Inflammatory macrophage treated with lipopolysaccharide for 4 hours (primary cell): ENCODE measurements at regions not wholly inside any gene's neighbourhood (a gene's known extent, or its start where the extent isn't known, plus 50 kb on each side); places are given as distances from the start of the nearest gene placed in this dataset.
"Not testable (repeated sequence)": the region's sequence is repeated elsewhere in the genome, so short reads cannot be mapped to it uniquely, and the experiment has no call there.

Source experiments
- DNase-seq: peaks from one replicate; pipeline ENCODE4 v3.0.0-alpha.2; 2020

DNA sequence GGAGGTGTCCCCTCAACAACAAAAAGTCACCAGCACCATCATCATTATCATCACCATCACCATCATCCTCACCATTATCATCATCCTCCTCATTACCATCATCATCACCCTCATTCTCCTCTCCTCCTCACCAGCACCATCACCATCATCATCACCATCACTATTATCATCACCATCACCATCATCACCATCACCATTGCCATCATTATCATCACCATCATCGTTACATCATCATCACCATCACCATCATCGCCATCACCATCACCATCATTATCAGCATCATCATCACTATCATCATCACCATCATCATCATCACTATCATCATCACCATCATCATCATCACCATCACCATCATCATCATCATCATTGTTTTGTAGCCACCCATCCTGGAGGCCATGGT is 212.6 kb downstream of the MN1 start:
- no peak for DNase-seq

DNA sequence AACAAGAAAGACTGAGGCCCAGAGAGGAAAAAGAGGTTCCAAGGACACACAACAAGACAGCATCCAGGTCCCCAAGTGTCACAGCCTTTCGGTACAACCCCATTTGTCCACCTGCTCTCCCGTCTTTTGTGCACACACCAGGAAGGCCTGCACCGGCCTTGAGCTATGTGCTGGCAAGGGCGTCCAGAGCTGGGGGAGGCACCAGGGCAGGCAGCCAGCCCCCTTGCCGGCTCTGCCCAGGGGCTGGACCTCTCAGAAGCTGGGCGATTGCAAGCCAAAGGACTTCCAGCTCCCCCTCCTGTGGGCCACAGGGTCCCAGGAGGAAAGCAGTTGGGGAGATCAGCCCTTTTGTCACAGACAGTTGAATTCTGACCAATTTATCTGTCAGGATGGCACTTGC is 210.5 kb downstream of the MN1 start:
- DNase-seq, result no peak

DNA sequence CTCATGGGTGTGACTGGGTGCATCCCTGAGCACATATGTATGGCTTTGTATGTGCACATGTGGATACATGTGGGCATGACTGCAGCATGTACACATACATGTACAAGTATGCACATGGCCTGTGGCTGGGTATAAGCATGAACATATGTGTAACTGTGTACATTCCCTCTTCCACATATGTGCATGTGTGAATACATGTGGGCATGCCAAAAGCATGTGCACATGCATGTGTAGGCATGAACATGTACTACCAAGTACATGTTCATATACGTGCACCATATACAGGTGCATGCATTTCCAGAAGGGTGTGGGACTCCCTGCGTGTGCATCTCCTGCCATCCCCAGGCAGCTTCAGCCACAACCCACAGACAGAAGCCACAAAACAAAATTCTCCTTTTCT is 208.2 kb downstream of the MN1 start:
- DNase-seq, result no peak

DNA sequence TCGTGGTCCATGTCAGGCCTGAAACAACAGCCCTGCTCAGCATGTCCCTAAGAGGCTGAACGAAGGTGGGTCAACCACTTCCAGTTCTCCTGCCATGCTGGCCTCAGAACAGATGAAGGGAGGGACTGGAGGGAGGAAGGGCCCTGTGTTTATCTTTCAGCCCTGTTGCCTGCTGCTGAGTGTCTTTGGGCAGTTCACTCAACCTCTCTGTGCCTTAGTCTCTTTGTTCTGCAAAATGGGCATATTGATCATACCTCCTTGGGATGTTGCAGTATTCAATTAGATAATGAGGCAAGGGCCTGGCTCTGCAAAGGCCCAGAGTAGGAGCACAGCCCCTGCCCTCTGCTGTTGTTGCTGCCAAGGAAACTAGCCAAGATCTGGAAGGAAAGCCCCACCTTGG is 207.5 kb downstream of the MN1 start:
- no peak for DNase-seq

DNA sequence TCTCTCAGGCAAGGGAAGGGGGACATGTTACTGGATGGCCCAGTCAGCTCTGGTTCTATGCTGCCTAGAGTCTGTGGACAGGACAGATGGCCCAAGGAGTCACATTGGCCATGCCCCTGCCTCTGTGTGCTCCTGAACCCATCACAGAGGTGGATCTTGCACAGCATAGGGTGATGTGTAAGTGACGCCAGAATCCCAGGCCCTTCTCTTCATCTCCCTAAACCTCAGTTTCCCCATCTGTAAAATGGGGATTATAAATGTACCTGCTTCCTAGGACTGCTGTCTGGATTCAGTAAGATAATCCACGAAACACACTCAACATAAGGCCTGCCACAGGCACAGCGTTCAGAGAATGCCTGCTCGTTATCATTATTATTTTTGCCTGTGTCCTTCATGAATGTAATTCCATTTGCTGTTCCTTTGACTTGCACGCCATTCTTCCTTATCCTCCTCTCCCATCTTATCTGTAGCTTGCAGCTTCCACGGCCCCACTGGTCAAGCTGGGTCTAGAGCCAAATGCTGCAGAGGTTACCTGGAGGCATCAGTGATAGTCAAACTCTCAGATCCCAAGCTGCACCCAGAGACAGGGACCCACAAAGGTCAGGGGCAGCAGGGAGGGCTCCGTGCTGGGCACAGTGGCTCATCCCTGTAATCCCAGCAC is 207.0 kb downstream of the MN1 start:
- no peak for DNase-seq

DNA sequence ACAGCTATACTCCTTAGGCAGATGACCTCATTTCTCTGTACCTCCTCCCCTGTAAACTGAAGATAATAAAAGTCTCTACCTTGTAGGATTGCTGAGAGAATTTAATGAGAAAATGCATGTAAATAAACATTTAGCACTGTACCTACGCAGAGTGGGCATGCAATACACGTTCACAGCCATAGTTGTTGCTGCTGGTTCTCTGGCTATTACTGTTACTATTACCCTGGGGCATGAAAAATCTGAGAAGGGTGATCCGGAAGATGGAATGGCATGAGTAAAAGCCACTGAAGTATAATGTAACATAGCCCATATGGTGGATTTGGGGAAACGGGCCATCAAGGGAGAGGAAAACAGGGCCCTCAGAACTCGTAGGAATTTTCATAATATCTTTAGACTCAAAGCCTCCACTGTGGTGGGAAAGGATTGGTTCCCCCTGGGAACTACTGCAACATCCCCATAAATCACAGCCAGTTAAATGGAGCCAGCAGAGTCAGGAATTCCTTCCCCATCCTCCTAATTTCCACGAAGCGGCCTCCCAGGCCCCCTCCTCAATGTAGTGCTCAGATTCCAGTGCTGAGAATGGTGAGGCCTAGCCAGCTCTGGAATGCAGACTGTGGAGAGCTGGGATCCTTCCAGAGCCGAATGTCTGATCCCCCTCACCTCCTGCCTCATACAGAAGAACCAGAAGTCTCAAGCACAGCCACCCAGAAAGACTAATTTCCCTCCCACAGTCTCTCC is 205.3 kb downstream of the MN1 start:
- DNase-seq, result no peak

DNA sequence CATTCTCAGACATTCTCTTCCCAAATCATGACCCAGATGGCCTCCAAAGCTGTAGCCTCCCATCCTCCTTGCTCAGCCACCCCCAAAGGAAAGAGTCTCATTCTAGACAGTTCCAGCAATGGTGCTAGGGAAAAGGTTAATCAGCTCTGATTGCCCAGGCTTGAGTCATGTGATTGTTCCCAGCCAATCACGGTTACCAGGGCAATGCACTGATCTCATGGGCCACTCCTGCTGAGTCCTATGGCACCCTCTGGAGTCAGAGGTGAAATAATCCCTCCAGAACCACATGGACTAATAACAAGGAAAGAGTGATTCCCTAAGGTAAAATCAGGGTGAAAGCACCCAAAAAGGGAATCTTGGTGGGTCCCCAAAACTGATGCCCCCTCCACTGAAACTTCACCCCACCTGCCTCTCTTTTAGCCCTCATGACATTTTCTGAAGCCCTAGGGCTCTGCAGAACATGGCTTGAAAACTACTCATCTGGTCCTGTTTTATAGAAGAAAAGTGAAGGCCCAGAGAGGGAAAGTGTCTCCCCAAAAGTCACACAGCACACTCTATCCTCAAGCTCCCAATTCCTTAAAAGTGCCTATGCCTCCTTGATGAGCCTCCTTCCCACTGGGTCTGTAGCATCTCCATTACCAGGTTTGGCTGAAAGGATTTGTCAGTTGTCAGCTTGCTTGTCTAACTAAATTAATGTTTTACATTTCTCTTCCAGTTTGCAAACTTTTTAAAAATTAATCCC is 203.7 kb downstream of the MN1 start:
- peak; percentile 28 for DNase-seq

DNA sequence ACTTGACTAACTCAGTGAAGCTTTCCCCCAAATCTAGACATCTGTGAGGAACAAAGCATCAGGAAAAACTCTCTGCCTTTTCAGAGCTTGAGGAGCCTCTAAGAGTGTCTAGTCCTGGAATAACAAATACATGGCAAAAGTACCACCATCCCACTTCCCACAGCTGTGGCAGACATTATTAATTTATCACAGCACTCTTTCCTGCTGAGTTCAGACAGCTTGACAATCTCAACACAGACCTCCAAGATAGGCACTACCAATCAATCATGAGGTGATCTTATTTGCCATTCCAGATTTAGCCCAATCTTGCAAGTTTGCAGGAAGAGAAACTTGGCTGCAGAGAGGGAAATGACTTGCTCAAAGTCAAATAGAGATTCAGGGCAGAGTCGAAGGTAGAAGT is 202.8 kb downstream of the MN1 start:
- peak; percentile 10 for DNase-seq

DNA sequence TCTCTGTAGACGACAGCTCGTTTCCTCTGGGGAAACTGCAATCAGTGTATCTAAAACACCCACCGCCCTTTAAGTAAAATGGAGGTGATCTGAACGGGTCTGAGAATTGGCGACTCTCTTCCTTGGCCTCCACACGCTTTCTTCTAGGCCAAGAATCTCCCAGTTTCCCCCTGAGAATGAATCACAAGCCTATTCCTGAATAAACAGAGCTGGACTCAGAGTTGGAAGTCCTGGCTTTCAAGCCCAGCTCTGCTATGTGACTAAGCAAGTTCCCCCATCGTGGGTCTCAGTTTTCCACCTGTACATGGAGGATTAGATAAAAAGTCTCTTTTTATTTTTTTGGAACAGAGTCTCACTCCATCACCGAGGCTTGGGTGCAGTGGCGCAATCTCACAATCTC is 200.4 kb downstream of the MN1 start:
- DNase-seq, result no peak

DNA sequence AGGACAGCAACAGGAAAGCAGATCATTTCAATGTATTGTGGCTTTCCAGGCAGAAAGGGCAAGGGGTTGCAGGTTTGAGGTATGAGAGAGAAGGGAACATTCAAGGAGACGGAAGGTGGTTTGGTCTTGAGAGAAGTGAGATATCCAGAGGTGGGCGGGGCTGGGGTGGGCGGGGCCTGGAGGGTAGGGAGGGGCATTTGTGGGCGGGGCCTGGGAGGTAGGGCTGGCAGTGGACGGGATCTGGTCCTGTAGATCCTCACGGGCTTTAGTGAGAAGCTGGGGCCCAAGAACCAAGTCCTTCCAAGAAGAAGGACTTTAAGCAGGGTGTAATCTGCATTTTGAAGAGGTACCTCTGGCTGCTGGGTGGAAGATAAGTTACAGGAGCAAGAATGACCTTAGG is 199.2 kb downstream of the MN1 start:
- DNase-seq, result peak; percentile 14

DNA sequence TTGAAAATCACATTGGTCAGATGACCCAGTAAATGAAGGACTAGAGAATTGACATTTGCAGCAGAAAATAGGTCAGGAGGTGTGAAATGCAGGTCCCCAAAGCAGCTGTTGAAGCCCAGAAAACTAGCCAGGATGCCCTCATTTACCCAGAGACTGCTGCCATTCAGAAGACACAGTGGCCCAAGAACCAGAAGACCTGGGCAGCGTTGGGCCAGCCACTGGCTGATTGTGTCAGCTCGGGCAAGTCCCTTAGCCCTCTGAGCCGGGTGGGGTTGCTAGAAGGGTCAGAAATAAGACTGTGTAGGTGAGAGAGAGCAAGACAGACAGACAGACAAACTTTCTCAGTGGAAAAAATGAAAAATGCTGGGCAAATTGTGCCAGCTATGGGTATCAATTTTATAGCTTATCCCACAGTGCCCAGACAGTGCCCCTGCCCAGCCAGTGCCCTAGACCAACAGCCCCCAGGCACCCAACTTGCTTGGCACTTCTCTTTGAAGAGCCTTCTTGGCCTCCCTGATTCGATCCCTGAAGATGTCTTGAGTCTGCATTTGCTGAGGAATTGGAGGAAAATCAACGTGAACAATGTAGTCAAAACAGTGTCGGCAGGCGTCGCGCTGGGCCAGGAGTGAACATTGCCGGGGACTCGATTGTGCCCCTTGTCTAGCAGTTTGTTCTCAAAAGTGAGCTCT is 198.3 kb downstream of the MN1 start:
- DNase-seq, result no peak

DNA sequence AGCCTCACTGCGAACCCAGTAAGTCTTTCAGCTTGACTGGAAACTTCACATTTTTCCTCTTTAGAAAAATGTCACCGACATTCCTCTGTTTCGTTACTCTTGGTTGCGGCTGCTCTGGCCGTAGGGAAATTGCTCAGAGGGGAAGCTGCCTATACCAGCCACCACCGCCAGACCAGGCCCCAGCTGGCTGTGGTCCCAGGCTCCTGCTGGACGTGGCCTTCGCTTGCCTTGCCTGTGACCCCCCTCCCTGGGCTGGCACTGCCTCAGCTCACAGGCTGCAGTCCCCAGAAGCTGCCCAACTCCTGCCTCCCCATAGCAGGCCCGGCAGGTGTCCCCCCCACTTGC is 197.8 kb downstream of the MN1 start:
- DNase-seq, result peak; percentile 29

DNA sequence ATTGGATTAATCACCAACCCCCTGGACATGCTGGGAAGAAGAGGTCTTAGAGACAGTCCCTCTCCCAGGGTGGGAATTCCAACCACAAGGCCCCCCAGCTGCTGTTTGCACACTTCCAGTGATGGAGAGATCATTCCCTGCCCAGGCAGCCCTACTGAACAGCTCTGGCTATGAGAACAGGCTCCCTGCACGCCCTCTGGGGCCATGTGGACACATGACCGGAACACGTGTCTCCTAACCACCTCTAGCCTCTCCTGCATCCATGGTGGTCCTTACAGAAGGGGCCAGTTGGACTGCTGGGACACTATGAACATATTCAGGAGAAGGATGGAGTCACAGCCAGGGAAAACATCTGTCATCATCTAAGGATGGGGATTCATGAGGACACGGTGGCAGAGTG is 196.2 kb downstream of the MN1 start:
- DNase-seq, result no peak

DNA sequence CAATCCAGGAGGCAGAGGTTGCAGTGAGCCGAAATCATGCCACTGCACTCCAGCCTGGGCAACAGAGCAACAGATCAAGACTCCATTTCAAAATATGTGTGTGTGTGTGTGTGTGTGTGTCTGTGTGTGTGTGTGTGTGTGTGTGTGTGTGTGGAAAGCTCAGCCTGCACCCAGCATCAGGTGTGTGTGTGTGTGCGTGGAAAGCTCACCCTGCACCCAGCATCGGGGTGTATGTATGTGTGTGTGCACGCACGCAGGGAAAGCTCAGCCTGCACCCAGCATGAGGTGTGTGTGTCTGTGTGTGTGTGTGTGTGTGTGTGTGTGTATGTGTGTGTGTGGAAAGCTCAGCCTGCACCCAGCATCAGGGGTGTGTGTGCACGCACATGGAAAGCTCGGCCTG is 193.8 kb downstream of the MN1 start:
- not testable (repeated sequence) for DNase-seq

DNA sequence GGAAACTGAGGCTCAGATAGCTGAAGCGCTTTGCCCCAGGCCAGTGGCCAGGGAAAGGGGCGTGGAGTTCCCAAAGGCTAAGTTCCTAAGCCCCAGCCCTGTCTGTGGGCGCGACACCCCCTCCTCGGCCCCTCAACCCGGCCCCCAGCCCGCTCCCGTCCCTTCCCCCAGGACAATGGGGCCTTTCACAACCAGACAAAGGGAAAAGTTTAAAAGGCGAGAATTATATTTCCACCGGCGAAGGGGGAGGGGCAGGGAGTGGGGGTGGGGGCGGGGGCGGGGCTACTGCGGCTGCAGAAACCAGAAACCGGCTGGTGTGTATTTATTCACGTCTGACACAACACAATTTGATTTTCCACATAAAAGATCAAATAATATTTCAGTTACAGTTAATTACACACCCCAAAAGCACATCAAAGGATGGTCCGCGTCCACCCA is 192.1 kb downstream of the MN1 start:
- no peak for DNase-seq

DNA sequence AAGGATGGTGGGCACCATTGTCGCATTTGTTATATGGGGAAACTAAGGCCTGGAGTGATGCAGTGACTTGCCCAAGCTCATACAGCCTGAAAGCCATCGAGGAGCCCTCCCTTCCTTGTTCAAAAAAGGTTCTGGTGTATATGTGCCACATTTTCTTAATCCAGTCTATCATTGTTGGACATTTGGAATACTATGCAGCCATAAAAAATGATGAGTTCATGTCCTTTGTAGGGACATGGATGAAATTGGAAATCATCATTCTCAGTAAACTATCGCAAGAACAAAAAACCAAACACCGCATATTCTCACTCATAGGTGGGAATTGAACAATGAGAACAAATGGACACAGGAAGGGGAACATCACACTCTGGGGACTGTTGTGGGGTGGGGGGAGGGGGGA is 191.4 kb downstream of the MN1 start:
- DNase-seq, result not testable (repeated sequence)

DNA sequence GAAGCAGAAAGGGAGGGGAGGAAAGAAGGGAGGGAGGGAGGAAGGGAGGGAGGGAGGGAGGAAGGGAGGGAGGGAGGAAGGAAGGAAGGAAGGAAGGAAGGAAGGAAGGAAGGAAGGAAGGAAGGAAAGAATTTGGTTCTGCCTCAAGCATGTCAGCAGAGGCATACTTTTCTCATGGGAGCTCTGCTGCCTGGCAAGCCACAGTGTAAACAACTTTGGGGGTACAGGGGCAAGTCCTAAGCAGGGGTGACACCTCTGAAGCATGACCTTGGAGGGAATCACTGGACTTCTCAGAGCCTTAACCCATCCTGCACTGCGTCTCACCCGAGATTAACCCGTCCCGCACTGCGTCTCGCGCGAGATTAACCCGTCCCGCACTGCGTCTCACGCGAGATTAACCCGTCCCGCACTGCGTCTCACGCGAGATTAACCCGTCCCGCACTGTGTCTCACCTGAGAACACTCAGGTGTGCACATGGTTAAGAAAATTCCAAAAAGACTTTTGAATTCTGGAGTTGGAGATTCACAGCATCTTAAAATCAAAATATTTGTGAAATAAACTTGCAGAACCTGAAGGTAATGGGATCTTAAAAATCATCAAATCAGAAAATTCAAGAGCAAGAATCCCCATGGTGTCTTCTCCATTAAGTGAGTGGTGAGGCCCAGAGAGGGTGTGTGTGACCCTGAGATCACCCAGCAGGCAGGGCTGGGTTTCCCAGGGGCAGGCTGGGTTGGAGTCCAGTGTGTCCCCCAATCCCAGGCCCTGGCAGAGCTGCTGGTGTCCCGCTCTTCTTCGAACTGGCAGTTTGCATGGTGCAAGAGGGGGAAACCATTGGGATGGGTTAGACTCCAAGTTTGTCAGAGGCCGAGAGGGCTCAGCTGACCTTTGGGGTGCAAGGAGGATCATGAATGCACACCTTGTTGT is 190.4 kb downstream of the MN1 start:
- no peak for DNase-seq

DNA sequence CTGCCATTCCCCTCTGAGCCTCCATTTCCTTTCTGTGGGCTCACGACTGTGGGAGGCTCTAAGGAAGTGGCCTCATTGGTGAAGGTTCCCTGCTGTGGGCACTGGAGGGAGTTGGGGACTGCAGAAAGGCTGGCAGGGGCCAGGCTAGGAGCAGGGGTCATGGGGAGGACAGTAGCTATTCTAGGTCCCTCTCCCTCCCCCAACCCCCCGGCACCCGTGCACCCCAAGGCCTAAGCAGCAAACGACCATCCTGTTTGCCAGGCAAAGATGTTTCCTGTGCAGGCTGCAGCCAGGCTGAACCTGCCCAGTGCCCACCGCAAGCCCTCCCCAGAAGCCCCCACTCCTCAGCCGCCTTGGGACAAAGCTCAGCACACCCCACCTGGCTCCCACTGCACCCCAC is 189.4 kb downstream of the MN1 start:
- no peak for DNase-seq

DNA sequence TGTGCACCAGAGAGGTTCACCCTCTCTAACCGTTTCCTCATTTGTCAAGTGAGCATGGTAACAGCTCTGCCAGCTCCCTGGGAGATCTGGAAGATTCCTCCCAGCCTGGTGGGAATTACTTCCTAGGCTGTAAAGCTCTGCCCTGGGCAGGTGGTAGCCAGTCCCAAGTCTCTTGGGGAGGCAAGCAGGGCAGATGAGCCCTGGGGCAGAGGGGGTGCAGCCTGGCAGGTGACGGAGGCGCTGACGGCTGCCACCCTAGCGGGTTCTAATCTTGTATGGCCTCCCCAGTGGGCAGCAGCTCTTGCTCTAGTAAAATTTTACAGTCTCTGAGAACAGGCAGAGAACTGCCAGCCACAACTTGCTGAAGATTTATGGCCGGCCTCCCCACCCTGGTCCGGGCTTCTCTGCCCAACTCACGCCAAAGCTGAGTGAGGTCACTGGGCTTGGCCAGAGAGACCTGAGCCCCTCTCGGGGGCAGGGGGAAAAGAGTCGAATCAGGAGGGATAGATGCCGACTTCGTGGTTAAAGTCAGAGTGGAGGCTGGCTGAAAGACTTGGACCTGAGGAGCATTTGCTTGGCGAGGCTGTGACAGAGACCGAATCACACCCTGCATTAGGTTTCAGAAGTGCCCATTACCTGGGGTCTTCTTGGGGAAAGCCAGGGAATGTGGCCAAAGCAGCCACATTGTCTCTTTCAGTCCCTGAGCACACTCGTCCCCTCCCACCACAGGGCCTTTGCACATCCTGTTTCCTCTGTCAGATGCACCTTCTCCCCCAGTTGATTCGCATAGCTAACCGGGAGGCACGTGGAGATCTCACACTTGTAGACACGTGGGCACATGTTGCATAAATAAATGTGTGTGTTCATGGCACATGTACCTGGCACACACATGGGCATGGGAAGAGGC is 188.2 kb downstream of the MN1 start:
- DNase-seq, result no peak

DNA sequence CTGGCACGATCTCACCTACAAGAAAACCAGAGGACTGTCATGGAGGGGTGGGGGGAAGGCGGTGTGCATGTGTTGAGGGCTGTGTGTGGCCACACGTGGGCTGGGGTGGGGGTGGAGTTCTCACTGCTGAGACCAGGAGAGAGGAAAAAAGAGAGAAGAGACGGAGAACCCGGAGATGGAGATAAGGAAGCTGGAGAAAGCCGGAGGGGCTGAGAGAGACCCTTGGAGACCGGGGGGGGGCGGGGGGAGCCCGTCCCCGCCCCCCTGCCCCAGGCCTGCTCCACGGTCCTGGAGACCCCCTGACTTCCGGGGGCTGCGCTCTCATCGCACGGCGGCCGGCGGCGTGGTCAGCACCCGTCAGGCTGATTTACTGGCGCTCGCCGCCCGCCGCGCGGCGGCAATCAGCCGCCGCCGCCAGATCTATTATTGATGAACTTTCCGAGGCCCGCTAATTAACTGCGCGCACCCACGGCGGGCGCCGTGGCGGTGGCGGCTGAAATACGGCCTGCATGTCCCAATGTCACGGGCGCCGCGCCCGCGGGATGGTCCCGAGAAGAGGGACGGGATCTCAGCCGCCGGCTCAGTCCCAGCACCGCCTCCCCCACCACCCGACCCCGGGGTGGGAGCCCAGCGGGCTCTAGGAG is 187.4 kb downstream of the MN1 start:
- no peak for DNase-seq

DNA sequence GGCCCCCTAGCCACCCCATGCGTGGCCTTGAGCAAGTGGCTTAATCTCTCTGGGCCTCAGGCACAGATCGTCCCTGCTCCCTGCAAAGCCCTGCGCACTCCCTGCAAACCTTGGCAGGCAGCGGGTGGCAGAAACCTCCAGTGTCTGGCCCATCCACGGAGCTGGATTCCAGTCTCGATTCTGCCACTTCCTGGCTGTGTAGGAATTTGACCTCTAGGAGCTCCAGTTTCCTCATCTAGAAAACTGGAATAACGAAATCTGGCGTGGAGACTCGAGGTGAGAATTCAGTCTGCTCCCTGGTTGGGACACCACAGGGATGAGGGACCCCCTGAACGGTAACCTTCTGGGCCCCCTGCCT is 186.9 kb downstream of the MN1 start:
- no peak for DNase-seq
